ENCODE measurements at regions not wholly inside any gene's neighbourhood (a gene's known extent, or its start where the extent isn't known, plus 50 kb on each side); places are given as distances from the start of the nearest gene placed in this dataset.
"Not testable (repeated sequence)": the region's sequence is repeated elsewhere in the genome, so short reads cannot be mapped to it uniquely, and the experiment has no call there.

- DNase-seq (ENCODE audit: low spot score) = not testable (repeated sequence)
These were observed 454.3 kb upstream of the SLITRK6 start for GRCh38 chr13:86253497-86253896.

DNA sequence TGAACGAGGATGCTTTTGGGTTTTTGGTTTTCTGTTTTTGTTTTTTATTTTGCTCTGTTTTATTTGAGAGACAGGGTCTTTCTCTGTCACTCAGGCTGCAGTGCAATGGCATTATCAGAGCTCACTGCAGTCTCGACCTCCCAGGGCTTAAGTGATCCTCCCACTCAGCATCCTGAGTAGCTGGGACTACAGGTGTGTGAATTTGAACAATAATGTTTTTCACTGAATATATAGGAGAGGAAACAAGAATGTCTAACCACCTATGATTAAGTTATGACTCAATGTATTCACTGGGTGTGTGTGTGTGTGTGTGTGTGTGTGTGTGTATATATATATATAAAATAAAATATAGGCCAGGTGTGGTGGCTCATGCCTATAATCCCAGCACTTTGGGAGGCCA, 456.6 kb upstream of the SLITRK6 start:
- DNase-seq (ENCODE audit: low spot score) = not testable (repeated sequence)

GRCh38 chr13:86269511-86269910, 470.3 kb upstream of the SLITRK6 start:
- no peak for DNase-seq (ENCODE audit: low spot score)

DNA sequence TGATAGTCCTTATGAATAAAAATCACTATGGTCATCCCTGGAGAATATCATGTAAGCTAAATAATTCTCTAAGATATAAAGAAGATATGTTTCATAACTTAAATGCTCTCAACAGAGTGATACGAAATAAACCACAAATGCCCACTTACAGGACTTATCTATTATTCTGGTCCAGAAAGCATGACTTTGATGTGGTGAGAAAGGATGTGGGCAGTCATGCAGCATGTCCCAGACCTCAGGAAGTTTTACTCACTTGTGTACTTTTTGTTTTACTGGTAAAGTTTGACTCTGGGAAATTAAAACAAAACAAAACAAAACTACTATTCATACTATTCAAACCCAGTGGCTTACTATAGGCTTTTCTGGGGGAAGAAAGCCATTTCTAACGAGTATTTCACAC, 483.2 kb upstream of the SLITRK6 start:
- no peak for DNase-seq (ENCODE audit: low spot score)

DNA sequence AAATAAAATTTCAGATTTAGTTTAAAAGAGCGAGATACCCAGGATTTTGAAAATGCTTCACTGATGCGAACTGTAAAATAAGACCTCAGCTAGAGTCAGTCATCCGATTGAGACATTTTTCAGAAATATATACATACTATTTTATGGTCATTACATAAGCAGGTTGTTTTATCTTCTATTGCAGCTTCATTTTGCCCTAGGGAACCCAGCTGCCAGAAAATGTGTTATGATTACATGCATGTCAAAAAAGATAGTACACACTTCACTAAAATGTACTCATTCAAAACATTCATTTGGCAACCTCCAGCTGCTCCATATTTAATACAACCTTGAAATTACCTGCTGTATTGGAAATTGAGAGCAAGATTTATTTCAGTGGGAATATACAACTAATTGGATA, 483.8 kb upstream of the SLITRK6 start:
- DNase-seq (ENCODE audit: low spot score) = no peak

DNA sequence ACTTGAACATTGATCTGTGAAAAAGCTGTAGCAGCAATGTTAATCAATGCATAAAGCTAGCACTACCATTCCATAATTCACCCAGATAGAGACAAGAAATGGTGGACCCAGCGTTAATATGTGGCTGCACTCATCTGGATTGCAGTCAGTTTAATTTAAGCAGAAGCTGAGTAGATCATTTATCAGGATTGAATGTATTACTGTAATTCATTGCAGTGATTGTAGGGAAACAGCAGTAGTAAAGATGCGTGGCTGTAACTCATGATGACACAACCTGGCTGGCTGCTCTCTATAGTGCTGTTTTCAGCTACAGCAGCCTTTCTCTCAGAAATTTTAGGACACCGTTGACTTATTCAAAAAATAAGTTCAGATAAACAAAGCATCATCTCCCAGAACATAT, 499.5 kb upstream of the SLITRK6 start:
- DNase-seq (ENCODE audit: low spot score) = no peak

DNA sequence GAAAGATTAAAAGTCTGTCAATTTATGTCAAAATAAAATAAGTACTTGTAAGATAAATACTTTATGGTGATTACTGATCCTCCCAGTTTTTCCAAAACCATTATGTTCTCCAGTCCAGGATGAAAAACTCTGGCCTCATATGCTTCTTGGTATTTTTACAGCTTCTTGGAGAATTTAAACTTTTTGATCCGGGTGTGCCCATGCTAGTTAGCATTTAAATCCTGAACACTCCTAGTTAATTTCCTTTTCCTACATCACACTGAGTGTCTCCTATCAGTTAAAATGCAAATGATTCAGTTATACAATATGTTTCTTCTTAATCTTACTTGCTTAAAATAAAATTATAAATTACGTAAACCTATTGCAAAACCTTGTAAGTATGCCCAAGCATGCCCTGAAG, 499.9 kb upstream of the SLITRK6 start:
- DNase-seq (ENCODE audit: low spot score) = no peak

- no peak for DNase-seq (ENCODE audit: low spot score)
These were observed 510.7 kb upstream of the SLITRK6 start for GRCh38 chr13:86309881-86310280.

DNA sequence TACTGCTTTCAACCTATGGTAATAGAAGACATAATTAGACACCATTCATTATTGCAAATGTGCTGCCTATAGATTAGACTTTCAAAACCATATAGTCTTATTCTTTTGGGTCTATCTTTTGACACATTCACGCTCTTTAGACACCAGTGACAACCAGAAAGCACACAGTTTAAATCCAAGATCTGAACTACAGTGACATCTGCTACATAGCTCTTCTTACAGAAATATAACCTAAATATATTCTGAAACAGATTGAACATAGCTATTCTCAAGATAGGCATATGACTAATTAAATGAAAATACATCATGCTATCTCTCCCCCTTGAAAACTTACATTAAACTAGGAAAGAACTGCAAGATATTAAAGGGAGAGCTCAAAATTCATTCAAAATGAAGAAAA, 514.2 kb upstream of the SLITRK6 start:
- no peak for DNase-seq (ENCODE audit: low spot score)

GRCh38 chr13:86318450-86318849, 519.2 kb upstream of the SLITRK6 start:
- no peak for DNase-seq (ENCODE audit: low spot score)

DNA sequence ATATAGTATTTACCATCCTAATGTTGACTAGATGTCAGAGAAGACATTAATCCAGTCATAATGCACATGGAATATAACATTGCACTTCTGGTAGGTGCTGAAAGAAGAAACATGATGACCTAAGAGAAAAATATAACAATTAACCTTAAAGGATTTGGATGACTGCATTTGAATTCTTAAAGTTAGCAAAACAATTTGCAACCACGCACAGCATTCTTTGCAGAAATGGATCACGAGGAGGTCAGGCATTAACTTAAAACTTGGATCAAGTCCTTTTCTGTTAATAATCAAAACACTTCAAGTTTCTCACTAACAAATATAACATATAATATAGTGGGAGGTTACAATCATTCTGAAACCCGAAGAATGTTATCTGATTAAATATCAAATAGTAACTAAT, 525.0 kb upstream of the SLITRK6 start:
- DNase-seq (ENCODE audit: low spot score) = no peak

DNA sequence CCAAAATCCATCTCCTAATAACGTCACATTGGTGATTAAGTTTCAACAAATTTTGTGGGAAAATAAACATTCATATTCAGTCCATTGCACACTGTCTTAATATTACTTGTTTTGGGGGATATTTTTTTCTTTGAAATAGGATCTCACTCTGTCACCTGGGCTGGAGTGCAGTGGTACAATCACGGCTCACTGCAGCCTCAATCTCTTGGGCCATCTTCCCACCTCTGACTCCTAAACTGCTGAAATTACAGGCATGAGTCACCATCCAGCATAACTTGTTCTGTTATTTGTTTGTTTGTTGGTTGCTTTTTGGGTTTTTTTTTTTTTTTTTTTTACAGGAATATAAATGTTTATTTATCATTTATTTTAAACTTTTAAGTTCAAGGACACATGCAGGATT, 556.1 kb upstream of the SLITRK6 start:
- no peak for DNase-seq (ENCODE audit: low spot score)

- no peak for DNase-seq (ENCODE audit: low spot score)
These were observed 557.9 kb upstream of the SLITRK6 start for GRCh38 chr13:86357106-86357505.

GRCh38 chr13:86363749-86364148, 564.5 kb upstream of the SLITRK6 start:
- DNase-seq (ENCODE audit: low spot score) = not testable (repeated sequence)

- no peak for DNase-seq (ENCODE audit: low spot score)
These were observed 569.7 kb upstream of the SLITRK6 start for GRCh38 chr13:86368924-86369323.

GRCh38 chr13:86377451-86377850, 578.2 kb upstream of the SLITRK6 start:
- DNase-seq (ENCODE audit: low spot score) = no peak

DNA sequence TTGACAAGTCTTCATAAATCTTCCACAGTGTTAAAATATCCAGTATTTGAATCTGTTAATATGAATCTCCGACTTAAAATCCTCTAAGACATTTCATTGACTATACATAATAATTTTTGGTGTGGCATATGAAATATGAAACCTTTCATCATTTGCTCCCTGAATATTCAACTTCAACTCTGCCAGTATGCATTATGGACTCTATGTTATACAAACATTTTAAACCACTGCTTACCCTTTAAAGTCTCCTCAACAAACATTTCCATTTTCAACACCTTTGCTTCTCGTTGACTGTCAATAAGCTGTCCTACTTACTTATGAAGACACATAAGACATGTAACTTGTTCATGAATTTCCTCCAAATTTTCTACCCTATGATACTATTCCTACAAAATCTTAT, 579.4 kb upstream of the SLITRK6 start:
- no peak for DNase-seq (ENCODE audit: low spot score)

DNA sequence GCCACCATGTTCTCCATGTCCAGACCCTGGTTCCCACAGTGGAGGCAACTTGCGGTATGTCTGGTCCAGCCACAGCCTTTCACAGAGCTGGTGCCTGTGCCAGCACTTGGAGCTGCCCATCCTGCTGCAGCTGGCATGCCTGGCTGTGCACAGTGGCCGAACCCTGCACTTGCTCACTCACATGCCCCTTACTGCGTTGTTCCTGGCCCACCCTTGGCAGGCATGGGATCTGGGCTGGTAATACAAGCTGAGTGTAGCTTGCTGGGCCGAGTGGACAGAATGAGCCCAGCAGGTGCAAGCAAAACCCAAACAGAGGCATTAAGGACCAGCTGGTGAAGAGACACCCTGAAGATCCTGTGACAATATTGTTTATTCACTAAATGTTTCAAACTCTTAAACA, 583.9 kb upstream of the SLITRK6 start:
- DNase-seq (ENCODE audit: low spot score) = no peak

- DNase-seq (ENCODE audit: low spot score) = no peak
These were observed 584.3 kb upstream of the SLITRK6 start for GRCh38 chr13:86383561-86383960.

DNA sequence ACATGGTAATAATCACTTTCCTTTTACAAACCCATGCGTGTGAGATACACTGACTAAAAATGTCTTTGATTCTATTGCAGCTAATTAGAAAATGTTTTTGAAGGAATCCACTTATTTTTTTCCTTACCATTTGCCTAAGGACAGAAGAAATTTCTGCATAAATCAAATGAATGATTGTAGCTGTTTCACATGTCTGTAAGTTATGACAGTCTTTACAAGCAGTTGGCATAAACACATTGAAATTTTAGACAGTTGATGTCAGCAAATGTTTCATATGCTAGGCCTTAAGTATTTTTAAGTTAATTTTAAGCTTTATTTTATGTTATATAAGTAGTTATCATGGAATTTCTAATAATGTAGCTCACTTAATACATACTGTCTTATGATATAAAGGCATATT, 598.4 kb upstream of the SLITRK6 start:
- no peak for DNase-seq (ENCODE audit: low spot score)

DNA sequence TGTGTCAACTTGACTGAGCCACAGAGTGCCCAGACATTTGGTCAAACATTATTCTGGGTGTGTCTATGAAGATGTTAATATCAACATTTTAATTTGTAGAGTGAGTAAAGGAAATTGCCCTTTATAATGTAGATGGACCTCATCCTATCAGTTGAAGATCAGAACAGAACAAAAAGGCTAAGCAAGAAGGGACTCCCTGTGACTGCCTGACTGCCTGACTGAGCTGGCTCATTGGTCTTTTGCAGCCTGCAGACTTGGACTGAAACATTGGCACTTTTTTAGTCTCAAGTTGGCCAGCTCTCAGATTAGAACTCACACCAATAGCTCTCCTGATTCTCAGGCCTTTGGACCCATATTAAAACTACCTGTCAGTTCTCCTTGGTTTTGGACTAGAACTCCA, 600.4 kb upstream of the SLITRK6 start:
- no peak for DNase-seq (ENCODE audit: low spot score)

- no peak for DNase-seq (ENCODE audit: low spot score)
These were observed 603.3 kb upstream of the SLITRK6 start for GRCh38 chr13:86402500-86402899.

GRCh38 chr13:86403181-86403580, 604.0 kb upstream of the SLITRK6 start:
- DNase-seq (ENCODE audit: low spot score) = no peak

DNA sequence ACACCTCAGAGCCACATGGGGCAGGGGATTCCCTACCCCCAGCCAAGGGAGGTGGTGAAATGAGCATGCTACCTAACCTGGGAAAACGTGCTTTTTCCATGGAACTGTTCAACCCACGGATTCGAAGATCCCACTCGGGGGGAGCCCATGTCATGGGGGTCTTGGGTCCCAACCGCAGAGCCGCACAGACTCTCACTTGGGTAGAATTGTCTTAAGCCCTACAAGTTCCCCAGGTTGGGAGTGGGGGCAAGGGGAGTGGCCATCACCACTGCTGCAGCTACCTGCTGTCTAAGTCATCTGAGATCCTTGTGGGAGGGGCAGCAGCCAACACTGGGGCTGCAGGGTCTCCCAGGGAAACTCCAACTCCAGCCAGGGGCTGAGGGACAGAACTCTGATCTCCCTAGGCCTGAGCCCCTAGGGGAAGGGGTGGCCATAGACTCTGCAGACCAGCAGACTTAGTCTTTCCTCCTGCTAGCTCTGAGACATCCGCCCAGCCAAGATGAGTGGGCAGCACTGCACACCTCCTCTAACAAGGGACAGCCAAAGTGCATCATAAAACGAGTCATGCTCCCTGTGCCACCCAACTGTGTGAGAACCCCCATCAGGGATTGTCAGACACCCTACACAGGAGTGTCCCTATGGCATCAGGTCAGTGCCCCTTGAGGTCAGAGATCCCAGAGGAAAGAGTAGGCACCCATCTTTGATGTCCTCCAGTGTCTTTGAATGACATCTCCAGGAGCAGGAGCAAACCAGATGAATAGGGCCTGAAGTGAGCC, 610.4 kb upstream of the SLITRK6 start:
- no peak for DNase-seq (ENCODE audit: low spot score)
